IMR-90 (cell line): ENCODE measurements at regions not wholly inside any gene's neighbourhood (a gene's known extent, or its start where the extent isn't known, plus 50 kb on each side); places are given as distances from the start of the nearest gene placed in this dataset.

Experiments
- ATAC-seq: fragments of 200-7000 bp; cut with Tn5 transposase; 2 replicates; pipeline ENCODE4 v1.9.1; 2020; ENCODE audit warnings: low read depth, mild to moderate bottlenecking, moderate library complexity
- BruUV-seq: library from RNA; stranded (reverse); fragments of 400-500 nt; replicated peaks from 2 replicates; lab custom pipeline; 2021; lab: Mats Ljungman, UMichigan
- CTCF ChIA-PET: fragments of 300-600 bp; formaldehyde crosslinking; extraction: SDS; loops from one replicate; lab custom pipeline; 2021; ENCODE audit warnings: antibody characterized with exemption; lab: Yijun Ruan, JAX
- POLR2A ChIA-PET: fragments of 300-600 bp; sonication (Branson Sonifier 250); formaldehyde crosslinking; loops from one replicate; lab custom pipeline; 2022; ENCODE audit warnings: antibody characterized with exemption; ENCODE audit not compliant: unreplicated experiment; lab: Charles Lee
- DNase-seq: peaks from one replicate; pipeline ENCODE4 v3.0.0; 2013
- H2AFZ ChIP-seq: replicated peaks from 2 replicates; pipeline ENCODE3; 2013; ENCODE audit warnings: low read length, mild to moderate bottlenecking; ENCODE audit not compliant: poor library complexity
- H2AK5ac ChIP-seq: 2 replicates; pipeline ENCODE4 v1.6.1; 2013; ENCODE audit warnings: low read depth, low read length, inconsistent platforms
- H2AK9ac ChIP-seq: replicated peaks from 2 replicates; pipeline ENCODE3; 2013; ENCODE audit warnings: mild to moderate bottlenecking, low read depth, low read length, moderate library complexity; ENCODE audit not compliant: poor library complexity
- H2BK120ac ChIP-seq: 2 replicates; pipeline ENCODE4 v1.6.1; 2013; ENCODE audit warnings: low read depth, low read length, inconsistent platforms
- H2BK15ac ChIP-seq: 3 replicates; pipeline ENCODE4 v1.6.1; 2013; ENCODE audit warnings: low read depth, low read length, inconsistent platforms
- H2BK20ac ChIP-seq: 2 replicates; pipeline ENCODE4 v1.6.1; 2013; ENCODE audit warnings: low read depth, mild to moderate bottlenecking, inconsistent platforms, low read length, moderate library complexity
- H2BK5ac ChIP-seq: 2 replicates; pipeline ENCODE4 v1.6.1; 2013; ENCODE audit warnings: mild to moderate bottlenecking, low read depth, low read length, inconsistent platforms; ENCODE audit not compliant: poor library complexity, severe bottlenecking
- H3K14ac ChIP-seq: replicated peaks from 2 replicates; pipeline ENCODE4 v1.6.1; 2013; ENCODE audit warnings: low read depth, low read length, inconsistent platforms
- H3K18ac ChIP-seq: 2 replicates; pipeline ENCODE4 v1.6.1; 2013; ENCODE audit warnings: low read depth, low read length, control low read depth
- H3K23ac ChIP-seq: 2 replicates; pipeline ENCODE4 v1.6.1; 2013; ENCODE audit warnings: low read depth, low read length, inconsistent platforms
- H3K27ac ChIP-seq: 2 replicates; pipeline ENCODE4 v1.5.1; 2013; ENCODE audit warnings: mild to moderate bottlenecking, control low read depth, low read length; ENCODE audit not compliant: insufficient read depth
- H3K27me3 ChIP-seq: 2 replicates; pipeline ENCODE4 v1.6.1; 2013; ENCODE audit warnings: low read length; ENCODE audit not compliant: control insufficient read depth, insufficient read depth
- H3K36me3 ChIP-seq: 2 replicates; pipeline ENCODE4 v1.6.1; 2013; ENCODE audit warnings: low read length, mixed read lengths; ENCODE audit not compliant: control insufficient read depth, insufficient read depth
- H3K4ac ChIP-seq: 2 replicates; pipeline ENCODE4 v1.6.1; 2013; ENCODE audit warnings: low read depth, low read length, inconsistent platforms
- H3K4me1 ChIP-seq: 2 replicates; pipeline ENCODE4 v1.6.1; 2013; ENCODE audit warnings: low read length, mixed read lengths; ENCODE audit not compliant: control insufficient read depth, insufficient read depth
- H3K4me2 ChIP-seq: 2 replicates; pipeline ENCODE4 v1.6.1; 2013; ENCODE audit warnings: low read depth, mild to moderate bottlenecking, control low read depth, low read length, moderate library complexity
- H3K4me3 ChIP-seq: 2 replicates; pipeline ENCODE4 v1.5.1; 2013; ENCODE audit warnings: low read depth, mild to moderate bottlenecking, control low read depth, low read length, moderate library complexity; ENCODE audit not compliant: insufficient read depth
- H3K56ac ChIP-seq: 2 replicates; pipeline ENCODE4 v1.6.1; 2013; ENCODE audit warnings: low read length, inconsistent platforms; ENCODE audit not compliant: insufficient read depth; ENCODE audit errors: extremely low read depth
- H3K79me1 ChIP-seq, 2 experiments: 2 replicates each; pipeline ENCODE4 v1.6.1; 2013; ENCODE audit warnings: low read length in 2 of 2, inconsistent platforms in 1 of 2, low read depth in 1 of 2
- H3K9ac ChIP-seq: 2 replicates; pipeline ENCODE4 v1.6.1; 2013; ENCODE audit warnings: low read depth, low read length, control low read depth
- H3K9me1 ChIP-seq: 2 replicates; pipeline ENCODE4 v1.6.1; 2013; ENCODE audit warnings: low read length, inconsistent platforms; ENCODE audit not compliant: insufficient read depth
- H3K9me3 ChIP-seq: 2 replicates; pipeline ENCODE4 v1.6.1; 2013; ENCODE audit warnings: low read length; ENCODE audit not compliant: control insufficient read depth, insufficient read depth
- H4K20me1 ChIP-seq: 2 replicates; pipeline ENCODE4 v1.6.1; 2013; ENCODE audit warnings: low read length, inconsistent platforms; ENCODE audit not compliant: insufficient read depth
- H4K5ac ChIP-seq: 2 replicates; pipeline ENCODE4 v1.6.1; 2013; ENCODE audit warnings: mild to moderate bottlenecking, low read depth, low read length, control low read depth
- H4K8ac ChIP-seq, 2 experiments: 2 replicates each; pipeline ENCODE4 v1.6.1; 2013; ENCODE audit warnings: low read depth in 2 of 2, low read length in 2 of 2, control low read depth in 1 of 2, inconsistent platforms in 1 of 2
- H4K91ac ChIP-seq: 2 replicates; pipeline ENCODE4 v1.6.1; 2013; ENCODE audit warnings: low read depth, low read length, inconsistent platforms; ENCODE audit not compliant: insufficient read depth
- BHLHE40 ChIP-seq: fragments of 150-350 bp; IDR thresholded peaks from 2 replicates; pipeline ENCODE4 v1.6.1; 2016; ENCODE audit warnings: mild to moderate bottlenecking, low read depth, low read length
- CTCF ChIP-seq: conservative IDR thresholded peaks from 2 replicates; pipeline ENCODE4 v1.5.1; 2012; ENCODE audit warnings: mild to moderate bottlenecking, low read depth, low read length, improper control_type of control experiment
- FOS ChIP-seq: fragments of 150-350 bp; IDR thresholded peaks from 2 replicates; pipeline ENCODE4 v1.6.1; 2016; ENCODE audit warnings: low read depth, low read length
- MXI1 ChIP-seq: IDR thresholded peaks from 2 replicates; pipeline ENCODE4 v1.6.1; 2012; ENCODE audit warnings: low read depth, mild to moderate bottlenecking, low read length, moderate library complexity, borderline replicate concordance
- NFE2L2 ChIP-seq: fragments of 150-350 bp; IDR thresholded peaks from 2 replicates; pipeline ENCODE4 v1.6.1; 2016; ENCODE audit warnings: low read depth, mild to moderate bottlenecking, low read length
- POLR2A ChIP-seq: IDR thresholded peaks from 2 replicates; pipeline ENCODE4 v1.6.1; 2012; ENCODE audit warnings: mild to moderate bottlenecking, low read depth, low read length
- RCOR1 ChIP-seq: IDR thresholded peaks from 2 replicates; pipeline ENCODE4 v1.6.1; 2012; ENCODE audit warnings: mild to moderate bottlenecking, low read length, improper control_type of control experiment; ENCODE audit not compliant: insufficient replicate concordance
- RFX5 ChIP-seq: IDR thresholded peaks from 2 replicates; pipeline ENCODE4 v1.8.0; 2012; ENCODE audit warnings: low read depth, mild to moderate bottlenecking, low read length, moderate library complexity
- SMC3 ChIP-seq: fragments of 150-350 bp; IDR thresholded peaks from 2 replicates; pipeline ENCODE4 v1.6.1; 2016; ENCODE audit warnings: low read depth, mild to moderate bottlenecking, antibody characterized with exemption, low read length, moderate library complexity
- USF2 ChIP-seq: fragments of 150-350 bp; IDR thresholded peaks from 2 replicates; pipeline ENCODE4 v1.6.1; 2017; ENCODE audit warnings: mild to moderate bottlenecking, antibody characterized with exemption, low read length, low read depth
- WGBS, 2 experiments: methylation state at CpG; one replicate each; pipeline versions ENCODE4 v1.1.5 to v1.1.7; 2013; ENCODE audit warnings: missing lambda C conversion rate in 2 of 2; ENCODE audit not compliant: insufficient read length in 1 of 2; ENCODE audit errors: extremely low coverage in 2 of 2; 5-methylcytosine and 5-hydroxymethylcytosine counted together
- dilution Hi-C: fragments of 300-500 bp; cut with HindIII; formaldehyde crosslinking; loops from one replicate; pipeline ENCODE4 v1.14.3; 2018; ENCODE audit warnings: low sequenced_read_pairs; ENCODE audit not compliant: unreplicated experiment
- in situ Hi-C: fragments of 300-500 bp; cut with MboI; formaldehyde crosslinking; loops from 3 replicates; pipeline ENCODE4 v1.14.3; 2019; ENCODE audit warnings: low sequenced_read_pairs, inconsistent platforms, mixed read lengths
- intact Hi-C: fragments of 100-400 bp; cut with micrococcal nuclease; formaldehyde crosslinking; loops from 2 replicates; pipeline ENCODE4 v1.10.0; 2022

GRCh38 chr2:6791682-6792081, 74.0 kb downstream of the CMPK2 start:
- Histone ChIP-seq H2BK20ac (no peak overlapping the region), H3K4me3 (no peak overlapping the region), H3K27me3 (no peaks in the 10 kb centered on the region), H3K9me3 (no peaks in the 10 kb centered on the region; the same call in 1 of the 2 replicates), H3K56ac (no peak overlapping the region), H2AK5ac (no peak overlapping the region), H3K27ac (no peak overlapping the region), H3K9me1 (no peaks in the 10 kb centered on the region), H2BK5ac (no peak overlapping the region), H3K79me1 (no peaks in the 10 kb centered on the region), H2AK9ac (no peak overlapping the region), H2AFZ (no peak overlapping the region), H3K23ac (no peak overlapping the region), H3K9ac (no peak overlapping the region), H3K36me3 (no peaks in the 10 kb centered on the region), H3K14ac (no peak overlapping the region), H2BK15ac (no peak overlapping the region), H4K20me1 (no peaks in the 10 kb centered on the region), H4K8ac (no peak overlapping the region), H2BK120ac (no peak overlapping the region), H3K4me2 (no peak overlapping the region), H4K5ac (no peak overlapping the region), H4K91ac (no peak overlapping the region), H3K4ac (no peak overlapping the region), H3K4me1 (no peaks in the 10 kb centered on the region), H3K18ac (no peak overlapping the region)
- ChIA-PET CTCF (interaction anchor here (0.8 kb wide), 1 partner anchor 11 kb away, joined by 3 read pairs; no protein-coding TSS in a partner anchor), POLR2A (no interaction called here)
- no peak for TF ChIP-seq SMC3
- no peak for TF ChIP-seq BHLHE40
- no peak for TF ChIP-seq RCOR1
- no peak for TF ChIP-seq RFX5
- TF ChIP-seq MXI1, result no peak
- no peak for TF ChIP-seq CTCF
- TF ChIP-seq FOS, result no peak
- no peak for TF ChIP-seq POLR2A
- TF ChIP-seq NFE2L2, result no peak
- no peak for TF ChIP-seq USF2
- in situ Hi-C loops, result no loop called here
- intact Hi-C loops, result no loop called here
- DNase-seq (no peak), ATAC-seq (no peak)
- BruUV-seq, result no TSS peak
- dilution Hi-C loops, result no loop called here
- WGBS, 2 experiments, result 83% methylated on average over 1 of the region's 4 CpGs; no CpG with 5 or more reads in 1 of the 2 experiments
